ENCODE measurements at regions not wholly inside any gene's neighbourhood (a gene's known extent, or its start where the extent isn't known, plus 50 kb on each side); places are given as distances from the start of the nearest gene placed in this dataset.
"Not testable (repeated sequence)": the region's sequence is repeated elsewhere in the genome, so short reads cannot be mapped to it uniquely, and the experiment has no call there.

DNA sequence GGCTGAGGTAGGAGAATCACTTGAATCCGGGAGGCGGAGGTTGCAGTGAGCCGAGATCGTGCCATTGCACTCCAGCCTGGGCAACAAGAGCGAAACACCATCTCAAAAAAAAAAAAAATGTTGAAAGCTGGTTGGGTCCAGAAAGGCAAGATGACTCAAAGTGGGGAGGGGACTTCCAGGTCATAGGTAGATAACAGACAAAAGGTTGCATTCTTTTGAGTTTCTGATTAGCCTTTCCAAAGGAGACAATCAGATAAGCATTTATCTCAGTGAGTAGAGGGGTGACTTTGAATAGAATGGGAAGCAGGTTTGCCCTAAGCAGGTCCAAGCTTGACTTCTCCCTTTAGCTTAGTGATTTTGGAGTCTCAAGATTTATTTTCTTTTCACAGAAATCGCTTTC, 527.9 kb downstream of the XYLT1 start:
- TF ChIP-seq, protein P1, sequence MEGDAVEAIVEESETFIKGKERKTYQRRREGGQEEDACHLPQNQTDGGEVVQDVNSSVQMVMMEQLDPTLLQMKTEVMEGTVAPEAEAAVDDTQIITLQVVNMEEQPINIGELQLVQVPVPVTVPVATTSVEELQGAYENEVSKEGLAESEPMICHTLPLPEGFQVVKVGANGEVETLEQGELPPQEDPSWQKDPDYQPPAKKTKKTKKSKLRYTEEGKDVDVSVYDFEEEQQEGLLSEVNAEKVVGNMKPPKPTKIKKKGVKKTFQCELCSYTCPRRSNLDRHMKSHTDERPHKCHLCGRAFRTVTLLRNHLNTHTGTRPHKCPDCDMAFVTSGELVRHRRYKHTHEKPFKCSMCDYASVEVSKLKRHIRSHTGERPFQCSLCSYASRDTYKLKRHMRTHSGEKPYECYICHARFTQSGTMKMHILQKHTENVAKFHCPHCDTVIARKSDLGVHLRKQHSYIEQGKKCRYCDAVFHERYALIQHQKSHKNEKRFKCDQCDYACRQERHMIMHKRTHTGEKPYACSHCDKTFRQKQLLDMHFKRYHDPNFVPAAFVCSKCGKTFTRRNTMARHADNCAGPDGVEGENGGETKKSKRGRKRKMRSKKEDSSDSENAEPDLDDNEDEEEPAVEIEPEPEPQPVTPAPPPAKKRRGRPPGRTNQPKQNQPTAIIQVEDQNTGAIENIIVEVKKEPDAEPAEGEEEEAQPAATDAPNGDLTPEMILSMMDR (IDR thresholded peaks at IDR 0.05), result not testable (repeated sequence)
- TF ChIP-seq POLR2A (IDR thresholded peaks at IDR 0.05), result not testable (repeated sequence)

Measured in body of pancreas (tissue), 4 donors.